ENCODE measurements at regions not wholly inside any gene's neighbourhood (a gene's known extent, or its start where the extent isn't known, plus 50 kb on each side); places are given as distances from the start of the nearest gene placed in this dataset.
"Not testable (repeated sequence)": the region's sequence is repeated elsewhere in the genome, so short reads cannot be mapped to it uniquely, and the experiment has no call there.

DNA sequence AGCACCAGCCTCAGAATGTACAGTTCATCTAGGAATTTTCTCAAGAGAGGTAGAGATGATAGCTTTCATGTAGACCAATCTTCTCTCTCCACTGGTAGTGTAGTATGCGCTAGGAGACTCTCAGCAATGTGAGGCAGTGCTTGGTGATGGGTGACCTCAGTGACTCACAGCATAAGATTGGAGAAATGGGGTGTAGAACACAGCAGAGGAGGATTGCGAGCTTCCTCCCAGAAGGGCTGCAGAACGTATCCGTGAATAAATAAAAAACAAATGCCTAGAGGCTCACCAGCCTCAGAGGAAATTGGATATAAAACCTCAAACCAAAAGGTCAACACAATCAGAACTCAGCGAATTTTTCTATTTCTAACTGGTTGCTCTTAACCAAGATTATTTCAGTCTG, 182.9 kb upstream of the RXFP2 start:
- TF ChIP-seq ZFX (IDR thresholded peaks at IDR 0.05; ENCODE audit: borderline replicate concordance): no peak
- TF ChIP-seq, protein P1, sequence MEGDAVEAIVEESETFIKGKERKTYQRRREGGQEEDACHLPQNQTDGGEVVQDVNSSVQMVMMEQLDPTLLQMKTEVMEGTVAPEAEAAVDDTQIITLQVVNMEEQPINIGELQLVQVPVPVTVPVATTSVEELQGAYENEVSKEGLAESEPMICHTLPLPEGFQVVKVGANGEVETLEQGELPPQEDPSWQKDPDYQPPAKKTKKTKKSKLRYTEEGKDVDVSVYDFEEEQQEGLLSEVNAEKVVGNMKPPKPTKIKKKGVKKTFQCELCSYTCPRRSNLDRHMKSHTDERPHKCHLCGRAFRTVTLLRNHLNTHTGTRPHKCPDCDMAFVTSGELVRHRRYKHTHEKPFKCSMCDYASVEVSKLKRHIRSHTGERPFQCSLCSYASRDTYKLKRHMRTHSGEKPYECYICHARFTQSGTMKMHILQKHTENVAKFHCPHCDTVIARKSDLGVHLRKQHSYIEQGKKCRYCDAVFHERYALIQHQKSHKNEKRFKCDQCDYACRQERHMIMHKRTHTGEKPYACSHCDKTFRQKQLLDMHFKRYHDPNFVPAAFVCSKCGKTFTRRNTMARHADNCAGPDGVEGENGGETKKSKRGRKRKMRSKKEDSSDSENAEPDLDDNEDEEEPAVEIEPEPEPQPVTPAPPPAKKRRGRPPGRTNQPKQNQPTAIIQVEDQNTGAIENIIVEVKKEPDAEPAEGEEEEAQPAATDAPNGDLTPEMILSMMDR (IDR thresholded peaks at IDR 0.05): no peak
- H3K27ac ChIP-seq: no peak overlapping the region

DNA sequence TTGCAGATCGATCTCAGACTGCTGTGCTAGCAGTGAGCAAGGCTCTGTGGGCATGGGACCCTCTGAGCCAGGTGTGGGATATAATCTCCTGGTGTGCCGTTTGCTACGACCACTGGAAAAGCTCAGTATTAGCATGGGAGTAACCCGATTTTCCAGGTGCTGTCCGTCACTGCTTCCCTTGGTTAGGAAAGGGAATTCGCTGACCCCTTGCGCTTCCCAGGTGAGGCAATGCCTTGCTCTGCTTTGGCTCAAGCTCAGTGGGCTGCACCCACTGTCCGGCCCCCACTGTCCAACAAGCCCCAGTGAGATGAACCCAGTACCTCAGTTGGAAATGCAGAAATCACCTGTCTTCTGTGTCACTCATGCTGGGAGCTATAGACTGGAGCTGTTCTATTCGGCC, 155.1 kb upstream of the RXFP2 start:
- not testable (repeated sequence) for H3K27ac ChIP-seq

DNA sequence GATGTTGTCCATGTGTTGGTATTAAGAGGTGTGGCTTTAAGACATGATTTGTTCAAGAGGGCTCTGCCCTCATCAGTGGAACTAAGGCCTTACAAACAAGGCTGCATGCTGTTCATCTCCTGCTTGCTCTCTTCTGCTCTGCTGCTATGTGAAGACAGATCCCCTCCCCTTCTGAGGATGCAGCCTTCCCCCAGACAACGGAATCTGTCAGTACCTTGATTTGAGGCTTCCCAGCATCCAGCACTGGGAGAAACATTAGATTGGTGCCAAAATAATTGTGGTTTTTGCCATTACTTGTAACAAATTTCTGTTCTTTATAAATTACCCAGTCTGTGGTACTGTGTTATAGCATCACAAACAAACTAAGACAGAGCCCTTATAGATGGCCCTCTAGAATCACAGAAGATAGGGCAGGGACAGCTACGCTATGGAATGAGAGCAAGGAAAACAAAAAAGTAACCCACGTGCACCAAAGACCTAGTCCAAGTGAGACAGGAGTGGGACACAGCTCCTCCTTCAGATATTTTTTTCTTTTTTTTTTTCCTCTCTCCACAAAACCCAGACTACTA, 151.5 kb upstream of the RXFP2 start:
- no peak overlapping the region for H3K27ac ChIP-seq
- TF ChIP-seq, protein P1 (IDR thresholded peaks at IDR 0.05): no peak
- TF ChIP-seq ZFX (IDR thresholded peaks at IDR 0.05; ENCODE audit: borderline replicate concordance): no peak

DNA sequence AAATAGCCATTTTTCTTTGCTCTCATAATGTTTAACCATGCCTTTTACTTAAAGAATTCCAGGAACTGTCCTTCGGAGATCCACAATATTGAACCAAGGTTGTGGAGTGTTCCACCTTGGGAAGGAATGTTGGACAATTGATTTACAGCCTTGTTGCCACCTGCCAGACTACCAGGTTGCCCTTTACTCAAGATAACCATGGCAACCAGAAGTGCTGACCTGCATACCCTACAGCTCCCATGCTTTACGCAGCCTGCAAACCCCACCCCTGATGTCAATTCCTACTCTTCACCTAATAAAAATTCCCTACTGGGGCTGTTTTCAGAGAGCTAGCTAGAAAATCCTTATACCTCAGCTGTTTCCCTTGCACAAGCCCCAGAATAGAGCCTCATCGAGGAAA, 151.0 kb upstream of the RXFP2 start:
- no peak overlapping the region for H3K27ac ChIP-seq
- TF ChIP-seq, protein P1 (IDR thresholded peaks at IDR 0.05): no peak
- TF ChIP-seq ZFX (IDR thresholded peaks at IDR 0.05; ENCODE audit: borderline replicate concordance): no peak

DNA sequence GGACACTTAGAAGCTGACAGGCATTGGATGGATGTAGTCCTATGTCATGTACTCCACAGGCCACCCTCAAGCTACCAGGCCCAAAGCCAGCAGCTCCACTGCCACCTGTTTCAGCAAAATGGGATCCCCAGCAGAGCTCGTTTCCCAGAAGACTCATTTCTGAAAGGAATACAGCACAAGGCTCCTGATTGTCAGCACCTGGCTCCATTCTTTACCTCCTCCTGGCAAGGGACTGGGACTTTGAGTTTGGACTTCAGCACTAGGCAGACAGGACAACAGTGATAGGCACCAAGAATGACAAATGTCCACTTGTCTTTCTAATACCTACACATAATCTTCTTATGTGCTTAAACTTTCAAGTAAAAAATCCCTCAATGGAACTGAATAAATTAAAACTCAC, 150.4 kb upstream of the RXFP2 start:
- no peak for TF ChIP-seq ZFX (IDR thresholded peaks at IDR 0.05; ENCODE audit: borderline replicate concordance)
- TF ChIP-seq, protein P1 (IDR thresholded peaks at IDR 0.05): no peak
- H3K27ac ChIP-seq: no peak overlapping the region

DNA sequence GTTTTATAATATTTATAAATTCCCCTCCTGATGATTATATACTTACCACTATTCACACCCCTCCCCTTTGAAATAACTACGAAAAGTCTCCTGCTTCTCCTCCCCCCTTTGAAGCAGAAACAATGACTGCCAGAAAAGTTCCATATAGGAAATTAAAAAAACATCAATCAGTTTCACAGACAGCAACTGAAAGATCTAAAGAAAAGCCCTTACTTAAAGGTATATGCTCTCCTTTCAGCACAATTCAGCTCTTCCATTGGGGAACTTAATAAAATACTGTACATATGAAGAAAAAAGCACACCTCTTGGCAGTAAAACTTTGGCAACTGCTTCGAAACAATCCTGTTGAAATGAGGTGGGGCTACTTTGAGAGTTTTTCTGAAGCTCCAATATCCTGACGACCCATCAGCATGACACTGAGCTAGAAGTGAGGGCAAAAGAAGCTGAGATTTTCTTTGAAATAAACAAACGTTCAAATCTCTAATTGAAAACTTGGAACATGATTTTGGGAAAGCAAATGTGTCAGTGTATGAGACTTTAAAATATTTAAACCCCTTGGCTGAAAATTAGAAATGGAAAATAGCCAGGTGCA, 147.6 kb upstream of the RXFP2 start:
- TF ChIP-seq, protein P1 (IDR thresholded peaks at IDR 0.05): no peak
- no peak for TF ChIP-seq ZFX (IDR thresholded peaks at IDR 0.05; ENCODE audit: borderline replicate concordance)
- no peak overlapping the region for H3K27ac ChIP-seq

DNA sequence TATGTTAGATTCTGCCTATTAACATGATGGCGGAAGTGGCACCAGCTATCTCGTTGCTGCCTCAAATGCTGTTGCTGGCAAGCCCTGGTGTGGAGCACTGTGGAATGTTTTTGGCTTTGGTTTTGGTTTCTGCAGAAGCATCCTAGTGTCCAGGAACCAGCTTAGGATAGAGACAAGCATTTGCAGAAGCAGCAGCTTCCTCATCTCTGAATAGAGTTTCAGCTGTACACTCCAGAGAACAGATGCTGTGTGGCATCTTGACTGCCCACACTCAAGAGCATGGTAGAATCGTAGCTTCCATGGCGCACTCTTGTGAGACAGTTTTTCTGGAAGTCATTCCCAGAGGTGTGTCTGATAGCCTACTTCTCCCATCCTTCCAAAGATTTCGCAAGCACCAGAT, 145.3 kb upstream of the RXFP2 start:
- H3K27ac ChIP-seq: no peak overlapping the region
- TF ChIP-seq ZFX (IDR thresholded peaks at IDR 0.05; ENCODE audit: borderline replicate concordance): no peak
- TF ChIP-seq, protein P1 (IDR thresholded peaks at IDR 0.05): no peak

DNA sequence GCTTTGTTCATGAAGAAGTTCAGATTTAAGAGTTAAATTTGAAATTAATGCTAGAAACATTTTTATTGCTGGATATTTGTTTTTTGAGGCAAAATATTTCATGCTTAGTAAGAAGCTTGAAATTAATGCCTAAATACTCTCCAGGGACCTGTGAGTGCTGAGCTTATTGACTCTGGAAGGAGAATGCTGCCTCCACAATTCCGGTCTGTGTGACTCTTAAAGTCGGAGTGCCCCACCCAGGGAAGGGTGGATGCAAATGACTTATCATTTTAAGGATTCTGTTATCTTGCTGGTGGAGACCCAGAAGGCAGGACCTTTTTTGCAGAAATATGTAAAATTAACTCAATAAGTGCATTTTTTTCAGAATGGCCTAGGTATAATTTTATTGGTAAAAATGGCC, 143.8 kb upstream of the RXFP2 start:
- H3K27ac ChIP-seq: no peak overlapping the region

More for the DNA sequence above, 143.8 kb upstream of the RXFP2 start:
- TF ChIP-seq ZFX (IDR thresholded peaks at IDR 0.05; ENCODE audit: borderline replicate concordance): no peak
- TF ChIP-seq, protein P1 (IDR thresholded peaks at IDR 0.05): no peak

All from 22Rv1 (cell line).